ENCODE measurements at regions not wholly inside any gene's neighbourhood (a gene's known extent, or its start where the extent isn't known, plus 50 kb on each side); places are given as distances from the start of the nearest gene placed in this dataset.

GRCh38 chr1:218507355-218508002 is 162.3 kb downstream of the TGFB2 start:
- intact Hi-C loops (cut with DNase I): no loop called here
- no peak overlapping the region for H3K27ac ChIP-seq
- no peak for DNase-seq (ENCODE audit: low spot score)
- no peaks in the 10 kb centered on the region for H3K9me3 ChIP-seq
- H3K36me3 ChIP-seq: no peaks in the 10 kb centered on the region
- 89% methylated on average over 2 of the region's 2 CpGs for WGBS
- H3K4me3 ChIP-seq: no peak overlapping the region
- no peaks in the 10 kb centered on the region for H3K27me3 ChIP-seq (replicated peaks; ENCODE audit: insufficient read depth)
- TF ChIP-seq POLR2AphosphoS5 (IDR thresholded peaks at IDR 0.05) (no peak), POLR2A (IDR thresholded peaks at IDR 0.05) (no peak), CTCF (IDR thresholded peaks at IDR 0.05) (no peak)
- no peaks in the 10 kb centered on the region for H3K4me1 ChIP-seq (replicated peaks)

- intact Hi-C loops (cut with DNase I): no loop called here
- H3K27ac ChIP-seq: no peak overlapping the region
- TF ChIP-seq POLR2A (IDR thresholded peaks at IDR 0.05) (no peak), CTCF (IDR thresholded peaks at IDR 0.05) (no peak), POLR2AphosphoS5 (IDR thresholded peaks at IDR 0.05) (no peak)
Measured at GRCh38 chr1:218510153-218510772, 165.1 kb downstream of the TGFB2 start.

GRCh38 chr1:218513328-218513727 is 168.2 kb downstream of the TGFB2 start:
- Histone ChIP-seq H3K27ac (no peak overlapping the region), H3K4me1 (replicated peaks) (no peaks in the 10 kb centered on the region), H3K4me3 (no peak overlapping the region), H3K27me3 (replicated peaks; ENCODE audit: insufficient read depth) (no peaks in the 10 kb centered on the region), H3K36me3 (no peaks in the 10 kb centered on the region), H3K9me3 (no peaks in the 10 kb centered on the region)
- WGBS: 98% methylated on average over 3 of the region's 3 CpGs
- no peak for TF ChIP-seq CTCF (IDR thresholded peaks at IDR 0.05)
- no peak for TF ChIP-seq POLR2A (IDR thresholded peaks at IDR 0.05)
- no peak for TF ChIP-seq POLR2AphosphoS5 (IDR thresholded peaks at IDR 0.05)
- DNase-seq (ENCODE audit: low spot score): no peak
- intact Hi-C loops (cut with DNase I): no loop called here

More at GRCh38 chr1:218510153-218510772, 165.1 kb downstream of the TGFB2 start:
- 89% methylated on average over 6 of the region's 6 CpGs for WGBS
- no peak for DNase-seq (ENCODE audit: low spot score)
- H3K27me3 ChIP-seq (replicated peaks; ENCODE audit: insufficient read depth): no peaks in the 10 kb centered on the region
- H3K4me1 ChIP-seq (replicated peaks): no peaks in the 10 kb centered on the region
- H3K36me3 ChIP-seq: no peaks in the 10 kb centered on the region
- H3K4me3 ChIP-seq: no peak overlapping the region
- no peaks in the 10 kb centered on the region for H3K9me3 ChIP-seq

GRCh38 chr1:218514689-218515088 is 169.6 kb downstream of the TGFB2 start:
- Histone ChIP-seq H3K36me3 (no peaks in the 10 kb centered on the region), H3K4me3 (no peak overlapping the region), H3K27me3 (replicated peaks; ENCODE audit: insufficient read depth) (no peaks in the 10 kb centered on the region), H3K9me3 (no peaks in the 10 kb centered on the region), H3K27ac (no peak overlapping the region), H3K4me1 (replicated peaks) (no peaks in the 10 kb centered on the region)
- TF ChIP-seq CTCF (IDR thresholded peaks at IDR 0.05) (no peak), POLR2A (IDR thresholded peaks at IDR 0.05) (no peak), POLR2AphosphoS5 (IDR thresholded peaks at IDR 0.05) (no peak)
- 67% methylated on average over 2 of the region's 2 CpGs for WGBS
- DNase-seq (ENCODE audit: low spot score): no peak
- intact Hi-C loops (cut with DNase I): no loop called here

- WGBS: 93% methylated on average over 3 of the region's 3 CpGs
- no peak for DNase-seq (ENCODE audit: low spot score)
- H3K4me3 ChIP-seq: no peak overlapping the region
Measured at GRCh38 chr1:218516526-218516925, 171.4 kb downstream of the TGFB2 start.

More at GRCh38 chr1:218516526-218516925, 171.4 kb downstream of the TGFB2 start:
- Histone ChIP-seq H3K27ac (no peak overlapping the region), H3K36me3 (no peaks in the 10 kb centered on the region), H3K27me3 (replicated peaks; ENCODE audit: insufficient read depth) (no peaks in the 10 kb centered on the region), H3K4me1 (replicated peaks) (no peaks in the 10 kb centered on the region), H3K9me3 (no peaks in the 10 kb centered on the region)
- TF ChIP-seq POLR2AphosphoS5 (IDR thresholded peaks at IDR 0.05): no peak
- TF ChIP-seq POLR2A (IDR thresholded peaks at IDR 0.05): no peak
- no peak for TF ChIP-seq CTCF (IDR thresholded peaks at IDR 0.05)
- intact Hi-C loops (cut with DNase I): no loop called here
